GM12873 (cell line): ENCODE measurements at regions not wholly inside any gene's neighbourhood (a gene's known extent, or its start where the extent isn't known, plus 50 kb on each side); places are given as distances from the start of the nearest gene placed in this dataset.

Experiments
- CTCF ChIP-seq: IDR thresholded peaks from 2 replicates; pipeline ENCODE4 v1.5.1; 2012; ENCODE audit warnings: low read depth, mild to moderate bottlenecking, moderate library complexity, low read length, control low read depth; ENCODE audit not compliant: insufficient read depth; ENCODE audit errors: missing control alignments

GRCh38 chr4:11166034-11166433 is 262.7 kb downstream of the HS3ST1 start:
- no peak for TF ChIP-seq CTCF

- no peak for TF ChIP-seq CTCF
Measured at GRCh38 chr4:11165052-11165451, 263.6 kb downstream of the HS3ST1 start.

GRCh38 chr4:11160288-11160687 is 268.4 kb downstream of the HS3ST1 start:
- TF ChIP-seq CTCF = no peak

GRCh38 chr4:11158971-11159370 is 269.7 kb downstream of the HS3ST1 start:
- no peak for TF ChIP-seq CTCF

- no peak for TF ChIP-seq CTCF
Measured at GRCh38 chr4:11155208-11155867, 273.4 kb downstream of the HS3ST1 start.

- TF ChIP-seq CTCF = no peak
Measured at GRCh38 chr4:11153171-11153750, 275.4 kb downstream of the HS3ST1 start.

GRCh38 chr4:11152684-11153083 is 276.0 kb downstream of the HS3ST1 start:
- no peak for TF ChIP-seq CTCF

- no peak for TF ChIP-seq CTCF
Measured at GRCh38 chr4:11151500-11151899, 277.2 kb downstream of the HS3ST1 start.
